ENCODE measurements at regions not wholly inside any gene's neighbourhood (a gene's known extent, or its start where the extent isn't known, plus 50 kb on each side); places are given as distances from the start of the nearest gene placed in this dataset.

DNA sequence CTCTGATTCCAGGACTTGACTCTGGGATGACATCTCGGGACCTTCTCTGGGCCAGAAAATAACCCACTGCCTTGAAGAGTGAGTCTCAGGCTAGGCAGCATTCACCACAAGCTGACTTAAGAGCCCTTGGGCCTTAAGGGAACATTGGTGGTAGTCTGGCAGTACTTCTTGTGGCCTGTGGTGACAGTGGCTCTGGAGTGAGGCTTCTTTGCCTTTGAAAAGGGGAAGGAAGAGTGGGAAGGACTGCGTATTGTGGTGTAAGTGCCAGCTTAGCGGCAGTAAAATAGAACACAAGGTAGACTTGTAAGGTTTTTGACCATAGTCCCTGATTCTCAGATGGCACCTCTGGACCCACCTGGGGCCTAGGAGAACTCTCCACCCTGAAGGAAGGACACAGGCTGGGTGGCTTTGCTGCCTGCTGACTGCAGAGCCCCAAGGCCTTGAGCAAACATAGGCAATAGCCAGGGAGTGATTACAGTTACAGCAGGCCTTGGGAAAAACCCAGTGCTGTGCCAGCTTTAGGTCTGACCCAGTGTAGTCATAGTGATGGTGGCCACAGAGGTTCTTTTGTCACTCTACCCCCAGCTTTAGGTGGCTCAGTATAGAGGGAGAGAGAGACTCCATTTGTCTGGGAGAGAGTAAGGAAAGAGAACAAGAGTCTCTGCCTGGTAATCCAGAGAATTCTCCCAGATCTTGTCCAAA, 483.9 kb downstream of the SH2D4B start:
- DNase-seq (ENCODE audit: low read depth) = no peak

GRCh38 chr10:81026591-81026990, 488.9 kb downstream of the SH2D4B start:
- no peak for DNase-seq (ENCODE audit: low read depth)

- DNase-seq (ENCODE audit: low read depth) = peak; percentile 45
Observed at GRCh38 chr10:81027223-81027622, 489.5 kb downstream of the SH2D4B start.

- DNase-seq (ENCODE audit: low read depth) = no peak
Observed at GRCh38 chr10:81027706-81028105, 490.0 kb downstream of the SH2D4B start.

DNA sequence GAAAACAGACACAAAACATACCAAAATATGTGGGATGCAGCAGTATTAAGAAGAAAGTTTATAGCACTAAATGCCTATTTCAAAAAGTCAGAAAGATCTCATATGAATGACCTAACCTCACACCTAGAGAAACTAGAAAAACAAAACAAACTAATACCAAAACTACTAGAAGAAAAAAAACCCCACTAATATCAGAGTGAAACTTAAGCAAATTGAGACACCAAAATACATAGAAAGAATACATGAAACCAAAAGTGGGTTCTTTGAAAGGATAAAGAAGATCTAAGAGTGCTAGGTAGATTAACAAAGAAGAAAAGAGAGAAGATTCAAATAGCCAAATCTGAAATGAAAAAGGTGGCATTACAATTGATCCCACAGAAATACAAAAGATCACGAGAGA, 494.1 kb downstream of the SH2D4B start:
- no peak for DNase-seq (ENCODE audit: low read depth)

GRCh38 chr10:81034383-81034782, 496.7 kb downstream of the SH2D4B start:
- no peak for DNase-seq (ENCODE audit: low read depth)

- DNase-seq (ENCODE audit: low read depth) = no peak
Observed at GRCh38 chr10:81036257-81036656, 498.6 kb downstream of the SH2D4B start.

DNA sequence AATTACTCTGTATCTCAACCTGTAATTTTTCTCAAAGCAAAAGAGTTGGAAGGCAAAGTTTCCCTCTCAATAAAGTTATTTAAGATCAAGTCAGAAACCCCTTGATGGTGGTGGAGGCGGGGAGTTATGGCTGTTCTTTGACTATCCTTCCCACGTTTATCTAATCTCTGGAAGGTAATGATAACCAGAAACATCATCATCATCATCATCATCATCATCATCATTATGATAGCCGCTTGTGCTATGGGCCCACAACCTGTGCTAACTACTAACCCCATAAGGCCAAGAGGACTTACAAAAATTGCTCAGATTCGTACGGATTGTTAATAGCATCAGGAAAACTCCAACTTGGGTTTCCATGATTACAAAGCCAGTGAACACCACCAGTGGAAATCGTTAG, 502.3 kb downstream of the SH2D4B start:
- DNase-seq (ENCODE audit: low read depth) = no peak

DNA sequence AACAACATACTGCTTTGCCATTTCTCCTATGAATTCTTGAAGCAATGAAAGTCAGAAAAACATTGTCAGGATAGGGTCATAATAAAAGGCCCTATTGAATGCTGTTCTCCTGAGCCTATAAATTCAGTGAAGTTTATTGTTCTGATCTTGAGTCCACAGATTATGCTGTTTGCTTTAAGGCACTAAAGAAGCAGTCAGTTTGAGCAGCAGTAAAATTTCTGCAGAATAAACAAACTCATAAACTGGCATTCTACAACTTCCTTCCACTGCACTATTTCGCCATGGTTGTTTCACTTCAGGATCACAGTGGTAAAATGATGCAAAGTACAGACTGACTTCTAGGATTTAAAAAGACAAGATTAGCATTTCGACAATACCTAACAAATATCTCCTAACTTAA, 503.2 kb downstream of the SH2D4B start:
- no peak for DNase-seq (ENCODE audit: low read depth)

GRCh38 chr10:81042647-81043046, 504.9 kb downstream of the SH2D4B start:
- DNase-seq (ENCODE audit: low read depth) = no peak

GRCh38 chr10:81065474-81065873, 527.8 kb downstream of the SH2D4B start:
- no peak for DNase-seq (ENCODE audit: low read depth)

GRCh38 chr10:81068460-81068859, 530.8 kb downstream of the SH2D4B start:
- no peak for DNase-seq (ENCODE audit: low read depth)

GRCh38 chr10:81071087-81071796, 533.5 kb downstream of the SH2D4B start:
- no peak for DNase-seq (ENCODE audit: low read depth)

DNA sequence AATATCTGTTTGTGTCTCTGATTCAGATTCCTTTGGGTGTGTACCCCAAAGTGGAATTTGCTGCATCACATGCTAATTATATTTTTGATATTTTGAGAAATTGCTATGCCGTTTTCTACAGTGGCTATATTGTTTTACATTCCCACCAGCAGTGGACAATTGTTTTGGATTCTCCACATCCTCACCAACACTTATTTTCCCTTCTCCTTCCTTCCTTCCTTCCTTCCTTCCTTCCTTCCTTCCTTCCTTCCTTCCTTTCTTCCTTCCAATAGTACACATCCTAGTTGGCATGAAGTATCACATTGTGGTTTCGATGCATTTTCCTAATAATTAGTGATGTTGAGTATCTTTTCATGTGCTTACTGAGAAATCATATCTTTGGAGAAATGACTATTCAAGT, 535.5 kb downstream of the SH2D4B start:
- no peak for DNase-seq (ENCODE audit: low read depth)

DNA sequence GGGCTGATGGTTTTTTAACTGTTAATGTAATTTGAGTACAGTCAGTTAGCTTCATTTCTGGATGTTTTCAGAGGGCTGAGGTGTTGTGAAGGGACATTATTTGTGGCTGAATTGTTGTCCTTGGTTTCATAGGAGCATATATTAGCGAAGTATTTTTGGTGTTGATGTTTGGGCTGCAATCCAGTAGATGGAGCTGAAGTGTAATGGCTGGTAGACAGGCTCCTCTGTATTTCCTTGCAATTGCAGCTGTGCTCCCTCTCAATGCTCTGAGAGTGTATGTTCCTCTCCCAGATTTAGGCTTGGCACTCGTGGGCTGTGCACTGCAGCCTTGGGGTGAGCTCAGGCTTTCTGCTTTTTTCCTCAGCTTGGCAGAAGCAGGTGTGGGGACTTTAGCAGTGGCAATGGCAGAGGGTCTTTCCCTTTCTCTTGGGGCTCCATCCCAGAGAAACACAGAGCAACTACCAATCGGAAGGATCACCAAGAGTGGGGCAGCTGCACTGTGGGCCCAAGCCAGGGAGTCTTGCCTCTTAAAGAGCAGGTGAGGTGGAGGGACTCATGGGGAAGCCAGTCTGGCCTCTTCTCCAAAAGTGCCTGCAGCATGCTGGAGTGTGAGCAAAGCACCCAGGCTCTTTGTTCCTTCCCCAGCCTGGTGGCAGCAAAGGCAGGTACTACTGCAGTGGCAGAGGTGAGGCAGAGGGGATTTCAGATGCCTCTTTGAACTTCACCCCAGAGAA, 544.4 kb downstream of the SH2D4B start:
- no peak for DNase-seq (ENCODE audit: low read depth)

GRCh38 chr10:81082621-81083376, 545.1 kb downstream of the SH2D4B start:
- DNase-seq (ENCODE audit: low read depth) = no peak

DNA sequence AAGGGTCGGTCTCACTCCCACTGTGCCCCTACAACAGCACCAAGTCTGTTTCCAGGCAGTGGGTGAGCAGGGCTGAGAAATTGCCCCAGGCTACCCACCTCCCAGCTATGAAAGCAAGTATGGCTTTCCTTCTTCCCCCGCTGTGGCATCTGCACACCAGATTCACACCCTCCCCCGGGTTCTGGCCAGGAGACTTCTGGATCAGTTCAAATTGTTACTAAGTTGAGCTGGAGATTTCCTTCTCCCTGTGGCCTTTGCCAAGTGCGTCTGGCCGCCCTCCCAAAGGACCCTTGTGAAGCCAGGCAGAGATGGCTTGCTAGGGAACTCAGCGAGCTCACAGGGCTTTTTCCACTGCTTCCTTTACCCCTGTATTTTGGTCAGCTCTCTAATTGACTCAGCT, 555.4 kb downstream of the SH2D4B start:
- no peak for DNase-seq (ENCODE audit: low read depth)

- DNase-seq (ENCODE audit: low read depth) = no peak
Observed at GRCh38 chr10:81095238-81095637, 557.5 kb downstream of the SH2D4B start.

DNA sequence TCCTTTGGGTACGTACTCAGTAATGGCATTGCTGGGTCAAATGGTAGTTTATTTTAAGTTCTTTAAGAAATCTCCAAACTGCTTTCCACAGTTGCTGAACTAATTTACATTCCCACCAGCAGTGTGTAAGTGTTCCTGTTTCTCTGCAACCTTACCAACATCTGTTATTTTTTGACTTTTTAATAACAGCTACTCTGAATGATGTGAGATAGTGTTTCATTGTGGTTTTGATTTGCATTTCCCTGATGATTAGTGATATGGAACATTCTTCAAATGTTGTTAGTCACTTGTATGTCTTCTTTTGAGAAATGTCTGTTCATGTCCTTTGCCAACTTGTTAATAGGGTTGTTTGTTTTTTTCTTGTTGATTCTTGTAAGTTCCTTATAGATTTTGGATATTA, 558.9 kb downstream of the SH2D4B start:
- no peak for DNase-seq (ENCODE audit: low read depth)

GRCh38 chr10:81101062-81101461, 563.4 kb downstream of the SH2D4B start:
- DNase-seq (ENCODE audit: low read depth) = no peak

- DNase-seq (ENCODE audit: low read depth) = no peak
Observed at GRCh38 chr10:81104494-81104893, 566.8 kb downstream of the SH2D4B start.

DNA sequence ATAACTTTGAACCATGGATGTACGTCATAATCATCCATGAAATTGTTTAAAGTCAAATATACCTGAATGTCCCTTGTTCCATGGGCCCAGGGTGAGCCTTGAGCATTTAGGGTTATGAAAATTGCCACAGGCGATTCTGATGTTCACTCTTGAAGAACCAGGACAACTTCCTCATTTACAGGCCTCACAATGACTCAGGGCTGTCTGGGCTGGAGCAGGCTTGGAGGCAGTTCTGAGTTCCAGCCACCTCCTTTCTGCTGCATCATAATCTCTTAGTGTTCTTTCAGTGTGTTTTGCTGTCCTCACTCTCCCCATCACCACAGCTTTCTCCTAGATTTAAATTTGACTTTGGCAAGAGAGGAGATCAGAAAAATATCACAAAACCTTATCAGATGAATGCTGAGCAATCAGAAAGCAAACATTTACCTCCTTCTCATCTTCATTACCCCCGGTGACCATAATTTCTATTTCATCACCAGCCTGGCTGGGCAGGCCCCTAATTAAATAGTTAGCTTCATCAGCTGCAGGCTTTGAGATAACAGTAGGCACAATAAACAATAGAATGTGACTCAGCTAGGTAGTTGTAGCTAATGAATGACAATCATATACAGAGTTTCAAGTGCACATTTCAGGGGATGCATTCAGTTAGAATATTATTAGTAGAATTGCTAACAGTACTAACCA, 571.0 kb downstream of the SH2D4B start:
- no peak for DNase-seq (ENCODE audit: low read depth)

All from stromal cell of bone marrow (primary cell).